ENCODE measurements at regions not wholly inside any gene's neighbourhood (a gene's known extent, or its start where the extent isn't known, plus 50 kb on each side); places are given as distances from the start of the nearest gene placed in this dataset.
A peak's percentile ranks its signal among the peaks of the same experiment; 100 is the strongest.

- no peak for DNase-seq (ENCODE audit: low spot score)
- in situ Hi-C loops (cut with MboI; ENCODE audit: low pct_unique_long_range_greater_than_20kb, low sequenced_read_pairs, unreplicated experiment), result no loop called here
- TF ChIP-seq CTCF (IDR thresholded peaks at IDR 0.05; ENCODE audit: extremely low read depth, insufficient read depth, missing control alignments), result no peak
These were observed 76.4 kb upstream of the PRMT6 start for GRCh38 chr1:106980121-106980520.

DNA sequence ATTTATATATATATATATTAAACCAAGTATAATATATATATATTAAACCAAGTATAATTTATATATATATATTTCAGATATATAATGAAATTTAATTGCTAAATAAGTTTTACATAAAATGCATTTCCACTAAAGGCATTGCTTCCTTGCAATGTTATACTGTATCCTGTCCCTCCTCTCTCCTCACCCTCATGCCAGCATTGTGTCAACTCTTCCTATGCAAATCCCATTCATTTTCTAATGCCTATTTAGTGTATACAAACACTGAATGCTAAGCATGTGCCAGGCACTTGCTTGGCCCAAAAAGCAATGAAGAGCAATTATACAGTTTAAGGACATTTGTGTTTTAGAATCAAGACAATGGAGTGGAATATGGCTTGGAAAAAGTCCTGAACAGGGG lies 71.7 kb upstream of the PRMT6 start:
- no peak for DNase-seq (ENCODE audit: low spot score)
- in situ Hi-C loops (cut with MboI; ENCODE audit: low pct_unique_long_range_greater_than_20kb, low sequenced_read_pairs, unreplicated experiment), result no loop called here
- no peak for TF ChIP-seq CTCF (IDR thresholded peaks at IDR 0.05; ENCODE audit: extremely low read depth, insufficient read depth, missing control alignments)

DNA sequence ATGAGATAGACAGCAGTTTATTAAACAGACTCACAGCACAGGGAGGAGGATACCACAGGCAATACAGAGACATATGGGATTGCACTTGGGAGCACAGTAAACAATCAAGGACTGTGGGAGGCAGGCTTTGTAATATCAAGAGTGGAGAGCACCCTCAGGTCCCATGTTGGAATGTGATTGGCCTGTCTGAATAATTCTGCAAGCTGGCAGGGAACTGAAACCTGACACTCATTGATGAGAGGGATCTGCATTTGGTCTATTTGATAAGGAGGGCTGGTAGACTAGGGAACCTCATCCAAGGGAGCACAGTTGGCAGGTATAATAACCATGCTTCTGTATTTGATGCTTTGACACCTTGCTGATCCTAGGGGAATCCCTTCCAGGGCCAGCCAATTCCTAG lies 69.9 kb upstream of the PRMT6 start:
- in situ Hi-C loops (cut with MboI; ENCODE audit: low pct_unique_long_range_greater_than_20kb, low sequenced_read_pairs, unreplicated experiment), result no loop called here
- TF ChIP-seq CTCF (IDR thresholded peaks at IDR 0.05; ENCODE audit: extremely low read depth, insufficient read depth, missing control alignments), result no peak
- DNase-seq (ENCODE audit: low spot score), result no peak

- in situ Hi-C loops (cut with MboI; ENCODE audit: low pct_unique_long_range_greater_than_20kb, low sequenced_read_pairs, unreplicated experiment), result no loop called here
- peak; percentile 48 for DNase-seq (ENCODE audit: low spot score)
- TF ChIP-seq CTCF (IDR thresholded peaks at IDR 0.05; ENCODE audit: extremely low read depth, insufficient read depth, missing control alignments), result no peak
These were observed 60.5 kb upstream of the PRMT6 start for GRCh38 chr1:106995970-106996369.

GRCh38 chr1:106998431-106999002 lies 58.0 kb upstream of the PRMT6 start:
- in situ Hi-C loops (cut with MboI; ENCODE audit: low pct_unique_long_range_greater_than_20kb, low sequenced_read_pairs, unreplicated experiment), result no loop called here
- no peak for DNase-seq (ENCODE audit: low spot score)
- no peak for TF ChIP-seq CTCF (IDR thresholded peaks at IDR 0.05; ENCODE audit: extremely low read depth, insufficient read depth, missing control alignments)

DNA sequence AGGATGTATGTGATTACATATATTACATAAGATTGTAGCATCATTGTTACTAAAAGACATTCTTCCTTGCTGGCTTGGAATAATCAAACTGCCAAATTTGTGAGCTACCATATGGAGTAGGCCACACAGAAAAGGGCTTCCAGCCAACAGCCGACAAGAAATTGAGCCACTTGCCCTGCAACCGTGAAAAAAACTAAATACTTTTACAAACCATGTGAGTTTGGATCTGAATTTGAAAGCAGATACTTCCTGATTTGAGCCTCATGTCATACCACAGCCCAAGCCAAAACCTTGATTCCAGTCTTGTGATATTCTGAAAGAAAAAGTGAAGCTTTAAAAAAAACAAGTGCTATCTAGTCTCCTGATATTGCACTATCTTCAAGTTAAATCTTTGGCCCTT lies 55.6 kb upstream of the PRMT6 start:
- no peak for TF ChIP-seq CTCF (IDR thresholded peaks at IDR 0.05; ENCODE audit: extremely low read depth, insufficient read depth, missing control alignments)

DNA sequence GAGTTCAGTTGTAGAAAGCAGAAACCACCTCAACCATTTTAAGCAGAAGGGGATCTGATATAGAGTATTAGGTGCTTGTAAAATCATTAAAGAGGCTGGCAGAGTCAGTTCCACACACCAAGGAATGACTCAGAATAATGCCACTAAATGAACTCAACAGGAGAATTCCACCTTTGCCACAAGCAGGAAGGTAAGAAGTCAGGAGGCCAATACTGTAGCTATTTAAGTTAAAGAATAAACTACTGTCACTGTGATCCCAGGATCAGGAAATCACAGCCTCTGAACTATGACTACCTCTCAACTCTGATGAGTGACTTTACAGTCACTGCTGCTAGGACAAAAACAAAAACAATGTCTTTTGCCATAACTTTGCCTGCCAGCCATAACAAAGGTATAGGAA lies 52.5 kb upstream of the PRMT6 start:
- DNase-seq (ENCODE audit: low spot score), result no peak
- TF ChIP-seq CTCF (IDR thresholded peaks at IDR 0.05; ENCODE audit: extremely low read depth, insufficient read depth, missing control alignments), result no peak
- in situ Hi-C loops (cut with MboI; ENCODE audit: low pct_unique_long_range_greater_than_20kb, low sequenced_read_pairs, unreplicated experiment), result no loop called here

More for the DNA sequence above, 55.6 kb upstream of the PRMT6 start:
- no peak for DNase-seq (ENCODE audit: low spot score)
- in situ Hi-C loops (cut with MboI; ENCODE audit: low pct_unique_long_range_greater_than_20kb, low sequenced_read_pairs, unreplicated experiment), result no loop called here

Measured in GM13977 (cell line).